ENCODE measurements at regions not wholly inside any gene's neighbourhood (a gene's known extent, or its start where the extent isn't known, plus 50 kb on each side); places are given as distances from the start of the nearest gene placed in this dataset.

DNA sequence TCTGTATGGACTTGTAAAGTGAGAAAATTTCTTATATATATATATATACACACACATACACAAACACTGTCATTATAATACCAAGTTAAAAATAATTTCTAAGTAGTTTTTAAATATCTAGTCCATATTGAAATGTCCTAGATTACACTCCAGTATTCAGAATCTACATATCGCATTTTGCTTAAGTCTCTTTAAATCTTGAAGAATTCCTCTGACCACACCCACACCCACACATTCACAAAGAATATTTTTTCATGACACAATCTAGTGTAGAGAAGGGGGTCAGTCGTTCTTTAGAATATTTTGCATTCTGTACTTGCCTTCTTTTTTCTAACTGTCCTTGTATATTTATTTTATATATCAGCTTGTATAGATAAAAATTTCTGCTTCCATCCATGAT is 509.7 kb downstream of the CCDC85A start:
- DNase-seq (ENCODE audit: low read depth in 1 of 2, low spot score in 2 of 2) (no peak), FAIRE-seq (no peak)
- Histone ChIP-seq H3K79me2 (ENCODE audit: control insufficient read depth in 1 of 2, insufficient read depth in 2 of 2, low read length in 2 of 2) (no peaks in the 10 kb centered on the region), H4K20me1 (replicated peaks in 1 of 2; ENCODE audit: control insufficient read depth in 1 of 2, insufficient read depth in 2 of 2, low read length in 2 of 2) (no peaks in the 10 kb centered on the region), H3K14ac (ENCODE audit: insufficient read length) (no peak overlapping the region), H3K79me1 (ENCODE audit: low read depth, low read length) (no peaks in the 10 kb centered on the region), H4K91ac (replicated peaks; ENCODE audit: insufficient read length, low read length) (no peak overlapping the region), H3K4ac (replicated peaks; ENCODE audit: insufficient read length, low read depth, low read length) (no peak overlapping the region), H3K4me2 (ENCODE audit: insufficient read depth in 1 of 2, low read depth in 2 of 2, low read length in 2 of 2) (no peak overlapping the region), H3K9ac (replicated peaks in 1 of 4; ENCODE audit: extremely low read depth in 1 of 4, low read depth in 3 of 4, low read length in 3 of 4) (no peak overlapping the region), H2BK12ac (ENCODE audit: low read depth, low read length) (no peak overlapping the region), H3K23me2 (ENCODE audit: low read depth, low read length) (no peaks in the 10 kb centered on the region), H3K4me3 (ENCODE audit: extremely low read depth in 1 of 4, insufficient read depth in 2 of 4, low read depth in 3 of 4, low read length in 4 of 4) (no peak overlapping the region), H2BK15ac (ENCODE audit: low read length) (no peak overlapping the region), H3K36me3 (ENCODE audit: control insufficient read depth in 2 of 4, insufficient read depth in 4 of 4, low read length in 3 of 4) (no peaks in the 10 kb centered on the region), H4K5ac (ENCODE audit: insufficient read length, low read depth, low read length) (no peak overlapping the region), H3K4me1 (replicated peaks in 1 of 4; ENCODE audit: control insufficient read depth in 3 of 4, insufficient read depth in 4 of 4, low read length in 3 of 4) (no peaks in the 10 kb centered on the region), H3K23ac (ENCODE audit: insufficient read length) (no peak overlapping the region), H2AK5ac (ENCODE audit: low read depth, low read length) (no peak overlapping the region), H2BK120ac (replicated peaks; ENCODE audit: low read depth, low read length) (no peak overlapping the region), H4K8ac (ENCODE audit: extremely low read depth, insufficient read depth, low read length) (no peak overlapping the region), H2BK20ac (ENCODE audit: low read length) (no peak overlapping the region), H3K27me3 (replicated peaks in 1 of 4; ENCODE audit: control insufficient read depth in 3 of 4, extremely low read depth in 1 of 4, insufficient read depth in 3 of 4, low read length in 3 of 4) (no peaks in the 10 kb centered on the region), H2BK5ac (ENCODE audit: low read depth, low read length) (no peak overlapping the region), H3K18ac (ENCODE audit: extremely low read depth, low read length) (no peak overlapping the region), H3K9me3 (ENCODE audit: insufficient read depth in 2 of 2, low read depth in 1 of 2, low read length in 1 of 2) (no peaks in the 10 kb centered on the region), H3K27ac (ENCODE audit: low read depth, low read length) (no peak overlapping the region), H2AFZ (ENCODE audit: low read length) (no peak overlapping the region), H3K56ac (replicated peaks; ENCODE audit: insufficient read length, low read depth, low read length) (no peak overlapping the region)
- TF ChIP-seq TCF12 (IDR thresholded peaks at IDR 0.05; ENCODE audit: low read depth, low read length) (no peak), POU5F1 (IDR thresholded peaks at IDR 0.05; ENCODE audit: low read depth, low read length) (no peak), BRCA1 (IDR thresholded peaks at IDR 0.05; ENCODE audit: low read depth, low read length) (no peak), CREB1 (IDR thresholded peaks at IDR 0.05) (no peak), MAFK (IDR thresholded peaks at IDR 0.05; ENCODE audit: low read depth, low read length) (no peak), NRF1 (IDR thresholded peaks at IDR 0.05; ENCODE audit: low read depth, low read length) (no peak), RBBP5 (IDR thresholded peaks at IDR 0.05; ENCODE audit: borderline replicate concordance, low read depth, low read length) (no peak), RXRA (IDR thresholded peaks at IDR 0.05; ENCODE audit: insufficient read depth, low read depth, low read length) (no peak), YY1 (IDR thresholded peaks at IDR 0.05; ENCODE audit: low read depth, low read length) (no peak), SIX5 (IDR thresholded peaks at IDR 0.05; ENCODE audit: low read depth, low read length) (no peak), EGR1 (IDR thresholded peaks at IDR 0.05; ENCODE audit: borderline replicate concordance, low read depth, low read length) (no peak), CBX8 (IDR thresholded peaks at IDR 0.05; ENCODE audit: borderline replicate concordance, low read depth, low read length) (no peak)
- WGBS, 2 experiments (ENCODE audit: extremely low coverage in 1 of 2, insufficient coverage in 1 of 2, insufficient read length in 1 of 2, insufficient replicate concordance in 2 of 2, low coverage in 1 of 2, low lambda C conversion rate in 2 of 2, missing lambda C conversion rate in 1 of 2), result 93% methylated on average over 2 of the region's 2 CpGs; no CpG with 5 or more reads in 1 of the 2 experiments
- CTCF ChIA-PET (ENCODE audit: partially characterized antibody), result no interaction called here
- POLR2A ChIA-PET (ENCODE audit: partially characterized antibody), result no interaction called here

Data from H1 (cell line).